ENCODE measurements at regions not wholly inside any gene's neighbourhood (a gene's known extent, or its start where the extent isn't known, plus 50 kb on each side); places are given as distances from the start of the nearest gene placed in this dataset.
A peak's percentile ranks its signal among the peaks of the same experiment; 100 is the strongest.

DNA sequence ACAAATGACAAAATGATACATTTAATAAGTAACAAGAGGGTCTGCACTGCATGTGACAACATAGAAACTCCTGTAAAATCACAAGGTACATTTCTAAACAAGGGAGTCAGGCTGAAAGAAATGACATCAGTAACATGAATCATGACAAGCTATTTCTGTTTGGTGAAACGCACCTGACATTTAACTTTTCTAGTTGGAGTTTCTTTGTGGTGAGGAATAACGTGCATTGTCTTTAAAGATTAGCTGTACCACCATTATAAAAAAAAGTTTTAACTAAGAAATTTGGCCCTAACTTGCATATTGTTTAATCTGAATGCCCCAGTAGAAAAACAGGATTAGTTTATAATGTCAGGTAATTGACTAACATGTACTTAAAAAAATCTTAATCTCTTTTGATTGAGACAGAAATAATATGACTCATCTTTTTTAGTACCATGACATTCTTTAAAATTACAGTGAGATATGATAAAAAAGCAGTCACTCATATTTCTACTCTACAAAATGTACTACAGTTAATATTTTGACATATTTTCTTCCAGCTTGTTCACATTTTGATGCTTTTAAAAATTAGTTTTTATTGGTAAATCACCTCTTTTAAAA, 418.2 kb downstream of the KLF12 start:
- Histone ChIP-seq H3K9me3 (no peaks in the 10 kb centered on the region), H3K36me3 (peaks cover 0 to 39% (median 0%) of the 10 kb centered on the region in 3 donors), H3K4me3 (no peak overlapping the region), H3K4me1 (peaks cover 0 to 9% (median 0%) of the 10 kb centered on the region in 4 donors), H3K27ac (no peak overlapping the region), H3K27me3 (no peaks in the 10 kb centered on the region)
- no peak for DNase-seq (ENCODE audit: low spot score in 2 of 2)
- WGBS, 2 donors = 77 to 88% methylated on average over 2 of the region's 2 CpGs
- TF ChIP-seq POLR2A (IDR thresholded peaks at IDR 0.05) = no peak
- TF ChIP-seq, protein P1, sequence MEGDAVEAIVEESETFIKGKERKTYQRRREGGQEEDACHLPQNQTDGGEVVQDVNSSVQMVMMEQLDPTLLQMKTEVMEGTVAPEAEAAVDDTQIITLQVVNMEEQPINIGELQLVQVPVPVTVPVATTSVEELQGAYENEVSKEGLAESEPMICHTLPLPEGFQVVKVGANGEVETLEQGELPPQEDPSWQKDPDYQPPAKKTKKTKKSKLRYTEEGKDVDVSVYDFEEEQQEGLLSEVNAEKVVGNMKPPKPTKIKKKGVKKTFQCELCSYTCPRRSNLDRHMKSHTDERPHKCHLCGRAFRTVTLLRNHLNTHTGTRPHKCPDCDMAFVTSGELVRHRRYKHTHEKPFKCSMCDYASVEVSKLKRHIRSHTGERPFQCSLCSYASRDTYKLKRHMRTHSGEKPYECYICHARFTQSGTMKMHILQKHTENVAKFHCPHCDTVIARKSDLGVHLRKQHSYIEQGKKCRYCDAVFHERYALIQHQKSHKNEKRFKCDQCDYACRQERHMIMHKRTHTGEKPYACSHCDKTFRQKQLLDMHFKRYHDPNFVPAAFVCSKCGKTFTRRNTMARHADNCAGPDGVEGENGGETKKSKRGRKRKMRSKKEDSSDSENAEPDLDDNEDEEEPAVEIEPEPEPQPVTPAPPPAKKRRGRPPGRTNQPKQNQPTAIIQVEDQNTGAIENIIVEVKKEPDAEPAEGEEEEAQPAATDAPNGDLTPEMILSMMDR (IDR thresholded peaks at IDR 0.05) = no peak
- TF ChIP-seq EP300 (IDR thresholded peaks at IDR 0.05) = no peak

DNA sequence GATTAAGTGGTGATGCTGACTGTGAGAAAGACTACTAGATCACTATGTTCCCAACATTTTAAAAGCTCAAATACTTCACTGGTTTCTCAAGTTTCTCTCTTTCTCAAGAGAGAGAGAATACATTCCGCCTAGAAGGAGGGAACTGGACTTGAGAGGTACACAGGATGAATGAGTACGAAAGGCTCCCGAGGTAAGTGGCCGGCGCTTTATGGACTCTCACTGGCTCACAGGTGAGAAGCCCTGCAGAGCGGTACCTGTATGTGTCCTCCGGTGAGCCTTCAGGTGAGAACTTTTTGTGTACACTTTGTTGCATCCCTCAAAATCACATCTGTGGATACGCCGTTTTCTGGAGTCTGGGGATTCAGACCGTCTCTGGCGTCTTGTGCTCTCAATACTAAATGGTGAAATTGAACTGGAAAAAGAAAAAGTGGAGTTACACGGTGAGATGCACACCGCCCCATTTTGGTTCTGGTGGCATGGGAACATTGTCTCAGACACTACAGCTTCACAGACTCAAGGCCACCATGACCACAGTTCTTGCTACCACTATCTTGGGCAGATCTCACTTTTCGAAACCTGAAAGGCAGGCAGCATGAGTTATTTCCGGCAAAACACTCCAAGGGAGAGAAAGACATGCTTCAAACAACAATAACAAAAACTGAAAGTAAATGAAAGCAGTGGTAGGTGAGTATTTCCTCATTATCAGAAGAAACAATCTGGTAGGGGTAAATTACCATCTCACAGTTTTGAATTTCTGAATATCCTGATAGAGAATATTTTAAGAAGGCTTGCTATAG, 418.9 kb downstream of the KLF12 start:
- no peak for DNase-seq (ENCODE audit: low spot score in 2 of 2)
- Histone ChIP-seq H3K36me3 (peaks cover 0 to 39% (median 0%) of the 10 kb centered on the region in 3 donors), H3K4me1 (peaks cover 0 to 9% (median 0%) of the 10 kb centered on the region in 4 donors), H3K27ac (no peak overlapping the region), H3K27me3 (no peaks in the 10 kb centered on the region), H3K9me3 (no peaks in the 10 kb centered on the region), H3K4me3 (no peak overlapping the region)
- TF ChIP-seq POLR2A (IDR thresholded peaks at IDR 0.05) = no peak
- TF ChIP-seq, protein P1 (IDR thresholded peaks at IDR 0.05) = no peak
- no peak for TF ChIP-seq EP300 (IDR thresholded peaks at IDR 0.05)
- WGBS, 2 donors = 96 to 97% methylated on average over 15 of the region's 15 CpGs

DNA sequence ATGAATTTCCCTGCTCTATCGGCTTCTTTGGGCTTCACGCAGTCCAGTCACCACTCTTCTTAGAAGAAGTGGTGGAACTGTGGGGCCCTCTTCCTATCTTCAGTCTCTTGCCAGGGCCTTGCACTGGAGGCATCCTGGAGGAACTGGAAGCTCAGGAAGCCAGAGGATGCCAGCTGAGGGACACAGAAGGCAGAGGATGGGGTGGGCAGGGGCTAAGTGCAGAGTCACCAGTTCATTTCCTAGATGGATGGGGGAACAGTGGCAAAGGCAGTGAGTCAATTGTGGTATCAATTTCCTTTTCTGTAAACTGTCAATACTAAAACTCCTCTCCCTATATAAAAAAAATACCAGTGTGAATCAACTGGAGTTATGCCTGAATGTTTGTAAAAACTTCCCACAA, 419.7 kb downstream of the KLF12 start:
- Histone ChIP-seq H3K27ac (no peak overlapping the region), H3K9me3 (no peaks in the 10 kb centered on the region), H3K36me3 (peaks cover 0 to 39% (median 0%) of the 10 kb centered on the region in 3 donors), H3K4me1 (peaks cover 0 to 9% (median 0%) of the 10 kb centered on the region in 4 donors), H3K4me3 (no peak overlapping the region), H3K27me3 (no peaks in the 10 kb centered on the region)
- WGBS, 2 donors = 94 to 96% methylated on average over 2 of the region's 2 CpGs
- no peak for DNase-seq (ENCODE audit: low spot score in 2 of 2)
- TF ChIP-seq EP300 (IDR thresholded peaks at IDR 0.05) (no peak), POLR2A (IDR thresholded peaks at IDR 0.05) (no peak)
- TF ChIP-seq, protein P1 (IDR thresholded peaks at IDR 0.05) = no peak

DNA sequence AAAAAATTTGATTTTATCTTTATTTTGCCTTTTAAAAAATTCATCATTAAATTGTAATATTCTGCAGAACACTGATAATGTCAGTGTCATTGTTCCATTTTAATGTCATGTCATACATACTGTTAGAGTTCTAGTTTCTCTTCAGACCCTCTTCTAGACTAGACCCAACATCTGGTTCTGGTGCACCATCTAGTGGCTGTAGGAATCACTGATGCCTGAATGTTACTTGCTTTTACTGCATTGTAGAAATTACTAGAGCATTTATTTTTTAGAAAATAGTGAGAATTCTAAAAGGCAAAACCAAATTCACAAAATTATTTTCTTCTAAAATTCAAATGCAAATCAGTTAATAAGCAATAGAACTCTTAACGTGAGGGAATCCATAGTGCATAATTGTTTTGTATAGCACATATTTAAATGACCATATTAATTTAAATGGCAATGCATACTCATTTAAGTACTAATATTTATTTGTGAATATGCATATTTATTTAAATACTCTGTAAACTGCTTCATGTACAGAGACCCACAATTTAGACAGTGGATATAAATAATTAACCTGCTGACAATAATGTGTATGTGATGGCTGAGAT, 425.7 kb downstream of the KLF12 start:
- Histone ChIP-seq H3K4me3 (no peak overlapping the region), H3K4me1 (no peaks in the 10 kb centered on the region), H3K27ac (no peak overlapping the region), H3K27me3 (no peaks in the 10 kb centered on the region), H3K9me3 (no peaks in the 10 kb centered on the region), H3K36me3 (peaks cover 0 to 24% (median 0%) of the 10 kb centered on the region in 3 donors)
- TF ChIP-seq, protein P1 (IDR thresholded peaks at IDR 0.05) = peak; percentile 56 to 75 (median 67)
- no peak for TF ChIP-seq POLR2A (IDR thresholded peaks at IDR 0.05)
- DNase-seq (ENCODE audit: low spot score in 2 of 2) = peak; percentile 17 to 68
- WGBS, 2 donors = 11 to 18% methylated on average over 1 of the region's 1 CpG

DNA sequence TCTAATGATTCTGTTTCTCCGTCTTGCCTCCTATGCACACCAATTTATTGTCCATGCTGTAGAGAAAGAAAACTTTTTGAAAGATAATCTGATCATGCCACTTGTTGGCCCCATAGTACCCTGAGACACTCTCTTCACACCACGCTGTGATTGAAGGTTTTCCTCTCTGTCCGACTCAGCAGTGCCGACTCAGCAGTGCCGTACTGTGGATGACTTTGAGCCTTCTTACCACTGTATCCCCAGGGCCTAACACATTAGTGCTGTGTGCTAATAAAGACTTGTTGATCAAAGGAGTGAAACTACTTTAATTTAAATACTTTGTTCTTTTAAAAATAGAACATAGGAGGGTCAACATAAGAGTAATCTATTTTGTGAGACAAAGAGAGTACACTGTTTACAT, 429.6 kb downstream of the KLF12 start:
- peaks cover 0 to 3% (median 0%) of the 10 kb centered on the region in 3 donors for H3K36me3 ChIP-seq
- H3K9me3 ChIP-seq = no peaks in the 10 kb centered on the region
- 81 to 84% methylated on average over 5 of the region's 5 CpGs for WGBS, 2 donors
- no peak for DNase-seq (ENCODE audit: low spot score in 2 of 2)
- H3K27ac ChIP-seq = no peak overlapping the region
- H3K27me3 ChIP-seq = no peaks in the 10 kb centered on the region
- no peaks in the 10 kb centered on the region for H3K4me1 ChIP-seq
- H3K4me3 ChIP-seq = no peak overlapping the region
- TF ChIP-seq, protein P1 (IDR thresholded peaks at IDR 0.05) = no peak
- no peak for TF ChIP-seq EP300 (IDR thresholded peaks at IDR 0.05)
- no peak for TF ChIP-seq POLR2A (IDR thresholded peaks at IDR 0.05)
